Inflammatory macrophage (primary cell): ENCODE measurements at regions not wholly inside any gene's neighbourhood (a gene's known extent, or its start where the extent isn't known, plus 50 kb on each side); places are given as distances from the start of the nearest gene placed in this dataset.
"Not testable (repeated sequence)": the region's sequence is repeated elsewhere in the genome, so short reads cannot be mapped to it uniquely, and the experiment has no call there.

Source experiments
- DNase-seq, 2 donors: peaks; one replicate each; pipeline ENCODE4 v3.0.0-alpha.2; 2020 to 2022

DNA sequence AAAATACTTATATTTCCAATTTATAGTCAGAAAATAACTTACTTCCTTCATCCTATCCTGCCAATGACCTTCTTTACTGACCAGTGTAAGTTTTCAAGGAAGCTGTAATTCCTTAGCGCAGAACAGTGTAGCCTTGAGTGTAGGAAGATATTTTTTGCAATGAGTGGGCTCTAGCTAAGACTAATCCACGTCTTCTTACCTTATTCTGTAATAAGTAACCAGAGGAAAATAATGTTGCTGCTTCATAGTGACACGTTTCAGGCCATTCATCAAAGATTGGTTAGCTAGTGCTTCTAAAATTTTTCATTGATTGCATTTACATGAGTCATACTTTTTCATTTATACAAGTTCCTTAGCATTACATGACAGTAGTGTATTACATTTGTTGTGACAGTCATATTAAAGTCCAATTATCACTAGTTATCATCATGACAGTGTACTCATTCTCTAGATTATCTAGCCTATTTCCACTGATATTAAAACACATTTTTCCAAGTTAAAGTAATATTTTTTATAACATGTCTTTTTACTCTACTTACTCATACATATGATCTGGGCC lies 403.8 kb upstream of the EPHA3 start:
- no peak for DNase-seq

DNA sequence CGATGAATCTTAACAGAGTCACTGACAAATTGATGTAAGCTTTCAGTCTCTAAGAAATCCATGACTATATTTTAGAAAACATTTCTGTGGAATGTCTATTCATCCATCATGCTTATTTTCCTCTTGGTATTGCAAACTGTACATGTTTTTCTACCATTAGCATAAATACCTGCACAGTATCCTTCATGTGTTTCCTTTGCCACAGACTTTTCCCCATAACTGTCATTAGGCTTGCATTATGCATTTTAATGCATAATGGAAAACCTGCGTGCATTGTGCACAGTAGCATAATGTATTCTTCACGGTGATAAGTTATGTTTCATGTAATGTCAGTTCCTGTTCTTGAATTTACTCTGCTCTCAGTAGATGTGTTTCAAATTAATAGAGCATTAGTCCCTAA lies 403.1 kb upstream of the EPHA3 start:
- no peak for DNase-seq

DNA sequence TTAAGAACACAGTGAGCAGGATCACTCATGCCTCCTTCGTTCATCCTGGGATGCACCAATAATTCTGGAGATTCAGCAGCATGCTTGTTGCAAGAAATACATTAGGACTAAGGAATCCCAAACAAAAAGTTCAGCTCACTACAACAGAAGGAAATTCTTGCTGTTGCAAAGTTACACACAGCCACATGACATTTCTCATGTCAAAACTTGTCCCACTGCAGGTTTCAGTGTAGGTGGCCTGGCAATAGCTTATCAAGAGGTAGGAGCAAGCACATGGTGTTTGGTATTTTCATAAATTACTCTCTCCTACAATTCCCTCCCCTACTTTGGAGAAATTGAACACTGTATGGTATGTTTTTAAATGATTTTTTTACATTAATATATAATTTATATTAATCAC lies 399.6 kb upstream of the EPHA3 start:
- DNase-seq = no peak

DNA sequence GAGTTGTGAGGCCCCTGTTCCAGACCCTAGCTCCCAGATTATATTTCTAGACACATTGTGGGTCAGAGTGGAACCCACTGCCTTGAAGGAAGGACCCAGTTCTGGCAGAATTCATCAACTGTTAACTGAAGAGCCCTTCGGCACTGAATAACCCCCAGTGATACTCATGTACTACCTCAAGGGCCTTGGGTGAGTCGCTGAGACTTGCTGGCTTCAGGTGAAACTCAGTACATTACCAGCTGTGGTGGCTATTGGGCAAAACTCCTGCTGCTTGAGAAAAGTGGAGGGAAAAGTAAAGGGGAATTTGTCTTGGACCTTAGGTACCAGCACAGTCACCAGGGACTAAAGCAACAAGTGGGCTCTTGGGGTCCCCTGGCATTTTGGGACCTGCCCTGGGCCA lies 394.9 kb upstream of the EPHA3 start:
- no peak for DNase-seq

DNA sequence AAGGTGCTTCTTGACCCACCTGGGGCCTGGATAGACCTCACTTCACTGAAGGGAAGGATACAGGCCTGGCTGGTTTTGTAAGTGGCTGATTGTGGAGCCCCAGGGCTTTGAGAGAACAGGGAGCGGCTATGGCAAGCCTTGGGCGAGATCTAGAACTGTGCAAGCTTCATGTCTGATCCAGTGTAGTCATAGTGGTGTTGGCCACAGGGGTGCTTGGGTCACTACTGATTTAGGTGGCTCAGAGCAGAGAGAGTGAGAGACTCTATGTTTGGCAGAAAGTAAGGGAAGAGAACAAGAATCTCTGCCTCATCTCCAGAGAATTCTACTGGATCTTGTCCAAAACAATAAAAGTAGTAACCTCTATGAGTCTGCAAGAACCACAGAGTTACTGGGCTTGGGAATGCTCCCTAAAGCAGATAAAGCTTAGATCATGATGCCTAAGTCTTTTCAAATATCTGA lies 394.2 kb upstream of the EPHA3 start:
- no peak for DNase-seq

DNA sequence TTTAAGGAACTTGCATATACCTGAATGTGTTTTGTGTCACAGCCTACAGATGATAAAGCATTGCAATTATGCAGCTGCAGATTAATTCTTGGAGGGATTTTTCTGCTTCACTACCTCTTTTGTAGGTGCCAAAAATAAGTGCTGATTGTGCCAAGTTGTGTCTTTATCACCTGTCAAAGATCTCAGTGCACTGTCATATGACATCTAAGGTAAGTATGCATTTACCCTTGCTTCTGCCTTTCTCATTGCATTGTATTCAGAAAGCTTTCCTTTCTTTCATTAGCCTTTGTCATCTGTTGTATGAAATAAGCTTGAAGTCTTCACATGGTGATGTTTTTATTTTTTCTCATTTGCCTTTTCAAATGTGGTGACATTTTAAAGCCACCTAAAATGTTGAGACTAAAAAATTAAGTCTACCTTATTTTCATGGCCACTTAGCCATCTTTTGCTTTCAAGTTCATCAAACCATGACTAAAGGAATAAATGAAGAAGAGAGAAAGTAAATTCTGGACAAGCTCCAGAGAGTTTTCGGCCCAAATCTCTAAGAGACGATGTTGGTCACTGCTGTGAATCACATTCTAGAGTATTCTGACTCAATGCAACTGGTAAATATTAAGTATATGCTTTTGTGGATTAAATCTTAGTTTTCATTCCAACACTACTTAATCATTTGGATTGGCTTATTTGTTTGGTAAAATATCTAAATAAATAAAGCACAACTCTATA lies 381.8 kb upstream of the EPHA3 start:
- DNase-seq = no peak

DNA sequence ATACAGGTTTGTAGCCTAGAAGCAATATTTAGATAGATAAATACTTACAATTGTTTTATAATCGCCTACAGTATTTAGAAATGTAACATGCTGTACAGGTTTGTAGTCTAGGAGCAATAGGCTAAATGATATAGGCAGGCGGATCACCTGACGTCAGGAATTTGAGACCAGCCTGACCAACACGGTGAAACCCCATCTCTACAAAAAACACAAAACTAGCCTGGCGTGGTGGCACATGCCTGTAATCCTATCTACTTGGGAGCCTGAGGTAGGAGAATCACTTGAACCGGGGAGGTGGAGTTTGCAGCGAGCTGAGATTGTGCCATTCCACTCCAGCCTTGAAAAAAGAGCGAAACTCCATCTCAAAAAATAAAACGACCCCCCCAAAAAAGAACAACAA lies 375.2 kb upstream of the EPHA3 start:
- no peak for DNase-seq

DNA sequence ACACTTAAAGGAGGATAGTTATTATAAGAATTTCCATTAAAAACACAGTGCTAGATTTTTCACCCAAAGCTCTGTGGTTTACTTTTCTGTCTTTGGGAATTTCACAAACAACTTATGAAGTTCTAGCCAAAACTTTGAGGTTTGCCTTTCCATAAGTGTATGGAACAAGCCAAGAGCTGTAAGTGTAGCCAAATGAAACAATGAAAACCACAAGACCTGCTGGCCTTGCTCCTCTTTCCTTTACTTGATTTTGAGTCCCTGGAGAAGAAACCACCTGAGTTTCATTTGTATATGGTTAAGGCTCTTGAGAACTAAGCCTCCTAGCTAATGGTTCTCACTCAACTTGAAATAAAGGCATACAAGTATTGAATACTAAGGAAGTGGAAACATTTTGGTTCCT lies 365.3 kb upstream of the EPHA3 start:
- DNase-seq = no peak

DNA sequence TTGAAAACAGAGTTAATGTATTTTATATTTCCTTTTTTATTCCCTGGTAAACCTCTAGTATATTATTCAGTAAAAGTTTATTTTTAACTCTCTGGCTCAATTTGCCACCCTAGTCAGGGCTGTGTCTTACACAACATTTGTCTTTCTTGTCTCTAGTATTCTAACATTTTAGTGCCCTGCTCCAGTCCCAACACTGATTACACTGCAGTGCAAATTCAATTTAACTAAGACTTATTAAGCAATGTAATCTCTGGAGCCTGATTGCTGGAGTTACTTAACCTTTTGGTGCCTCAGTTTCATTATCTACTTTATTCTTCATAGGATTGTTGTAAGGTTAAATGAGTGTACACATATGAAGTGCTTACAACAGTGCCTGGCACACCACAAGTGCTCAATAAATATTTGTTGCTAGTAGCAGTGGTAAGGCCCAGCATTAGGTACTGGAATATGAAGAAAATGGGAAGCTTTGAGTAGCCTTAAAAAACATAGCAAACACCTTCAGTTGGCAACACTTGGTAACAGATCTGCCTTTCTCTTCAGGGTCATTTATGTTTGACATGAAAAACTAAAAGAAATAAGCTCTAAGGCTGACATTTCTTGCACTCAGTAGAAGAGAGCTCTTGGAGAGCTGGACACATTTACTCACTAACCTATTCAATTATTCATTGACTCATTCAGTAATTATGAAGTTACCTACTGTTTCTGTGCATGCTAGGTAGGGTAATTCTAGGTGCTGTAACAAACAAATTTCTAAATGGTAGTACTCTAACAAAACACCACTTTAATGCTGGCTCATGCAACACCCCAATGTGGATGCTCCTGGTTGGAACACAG lies 364.5 kb upstream of the EPHA3 start:
- no peak for DNase-seq

DNA sequence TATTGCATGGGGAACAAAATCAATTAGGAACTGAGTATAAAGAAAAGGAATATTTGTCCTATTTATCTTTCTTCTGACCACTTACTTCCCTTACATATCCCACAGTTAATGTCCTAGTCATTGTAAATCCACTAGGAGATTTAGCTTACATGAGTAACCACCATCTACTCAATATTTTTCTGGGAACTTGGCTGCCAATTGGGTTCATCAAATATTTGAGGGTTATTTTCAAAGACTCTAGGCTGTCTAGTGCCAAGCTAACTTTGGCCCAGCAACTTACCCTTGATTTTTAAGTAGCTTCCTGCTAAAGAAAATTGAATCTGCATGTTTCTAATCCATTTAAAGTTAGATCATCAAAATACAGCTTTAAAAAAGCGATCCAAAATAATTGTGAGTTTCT lies 362.5 kb upstream of the EPHA3 start:
- no peak for DNase-seq

DNA sequence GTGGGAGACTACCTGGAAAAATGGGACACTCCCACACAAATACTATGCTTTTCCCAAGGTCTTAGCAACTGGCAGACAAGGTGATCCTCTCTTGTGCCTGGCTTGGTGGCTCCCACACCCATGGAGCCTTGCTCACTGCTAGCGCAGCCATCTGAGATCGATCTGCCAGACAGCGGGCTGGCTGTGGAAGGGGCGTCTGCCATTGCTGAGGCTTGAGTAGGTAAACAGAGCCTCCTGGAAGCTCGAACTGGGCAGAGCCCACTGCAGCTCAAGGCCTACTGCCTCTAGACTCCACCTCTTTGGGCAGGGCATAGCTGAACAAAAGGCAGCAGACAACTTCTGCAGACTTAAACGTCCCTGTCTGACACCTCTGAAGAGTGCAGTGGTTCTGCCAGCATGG lies 360.3 kb upstream of the EPHA3 start:
- not testable (repeated sequence) for DNase-seq

DNA sequence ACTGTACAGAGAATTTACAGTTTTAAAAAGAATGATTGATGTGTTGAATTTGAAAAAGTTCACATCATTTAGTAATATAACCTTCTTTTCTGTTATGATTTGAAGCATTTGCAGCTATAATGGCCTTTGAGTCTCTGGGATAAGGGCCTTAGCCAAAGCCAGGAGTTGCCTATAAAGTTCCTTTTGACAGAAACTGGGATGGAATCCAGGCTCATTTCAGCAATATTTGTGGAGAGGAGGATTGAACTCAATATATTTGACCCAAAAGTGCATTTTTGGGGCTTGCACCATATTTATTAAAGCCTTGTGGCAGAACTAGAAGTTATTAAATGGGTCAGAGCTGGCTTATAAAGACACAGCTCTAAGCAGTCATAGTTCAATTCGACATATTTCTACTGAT lies 348.7 kb upstream of the EPHA3 start:
- no peak for DNase-seq

DNA sequence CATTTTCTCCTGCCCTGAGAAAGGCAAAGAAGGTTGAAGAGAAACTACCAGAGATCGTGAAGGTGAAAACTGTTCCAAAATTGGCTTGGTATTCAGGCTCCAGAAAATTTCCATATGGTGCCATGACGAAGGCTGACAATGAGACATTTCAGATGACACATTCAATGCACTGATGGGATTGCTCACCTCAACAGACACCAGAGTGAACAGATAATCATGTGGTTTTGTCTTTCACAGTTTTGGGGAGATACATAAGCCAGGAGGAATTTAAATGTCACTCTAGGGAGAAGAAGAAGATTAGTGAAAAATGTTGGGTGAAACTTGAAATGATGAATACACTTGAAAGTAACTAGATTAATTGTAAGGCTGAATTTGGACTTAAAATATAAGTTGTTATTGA lies 339.7 kb upstream of the EPHA3 start:
- DNase-seq = no peak

DNA sequence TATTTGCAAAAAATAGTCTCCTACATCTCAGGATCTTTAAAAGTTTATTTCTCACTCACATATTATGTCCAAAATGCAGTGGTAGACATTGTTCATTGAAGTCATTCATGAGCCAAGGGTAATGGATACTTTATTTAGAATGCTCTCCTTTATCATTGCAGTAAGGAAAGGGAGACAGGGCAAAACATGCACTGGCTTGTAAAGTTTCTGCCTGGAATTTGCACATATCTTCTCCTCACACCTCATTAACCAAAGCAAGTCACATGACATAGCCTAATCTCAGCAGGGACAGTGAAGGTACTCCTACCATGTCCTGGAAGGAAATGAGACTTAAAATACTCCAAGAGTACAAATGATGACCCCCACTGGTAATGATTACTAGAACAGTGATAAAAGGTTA lies 333.7 kb upstream of the EPHA3 start:
- DNase-seq = no peak

DNA sequence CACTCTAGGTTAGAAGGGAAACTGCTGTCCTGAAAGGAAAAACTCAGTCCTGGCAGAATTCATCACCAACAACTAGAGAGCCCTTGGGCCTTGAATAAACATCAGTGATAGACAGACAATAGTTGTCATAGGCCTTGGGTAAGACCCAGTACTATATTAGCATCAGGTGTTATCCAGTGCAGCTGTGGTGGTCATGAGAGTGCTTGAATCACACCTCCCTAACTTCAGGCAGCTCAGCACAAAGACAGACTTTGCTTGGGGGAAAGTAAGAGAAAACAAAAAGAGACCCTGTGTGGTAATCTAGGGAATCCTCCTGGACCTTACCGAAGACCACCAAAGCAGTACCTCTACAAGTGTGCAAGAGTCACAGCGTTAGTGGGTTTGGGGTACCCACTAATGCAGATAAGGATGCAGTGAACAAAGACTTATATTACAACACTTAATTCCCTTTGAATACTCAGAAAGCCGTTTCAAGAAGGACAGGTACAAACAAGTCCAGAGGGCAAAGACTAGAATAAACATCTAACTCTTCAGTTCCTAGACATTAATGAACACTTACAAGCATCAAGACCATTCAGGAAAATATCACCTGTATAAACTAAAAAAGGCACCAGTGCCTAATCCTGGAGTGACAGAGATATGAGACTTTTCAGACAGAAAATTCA lies 332.3 kb upstream of the EPHA3 start:
- no peak for DNase-seq

DNA sequence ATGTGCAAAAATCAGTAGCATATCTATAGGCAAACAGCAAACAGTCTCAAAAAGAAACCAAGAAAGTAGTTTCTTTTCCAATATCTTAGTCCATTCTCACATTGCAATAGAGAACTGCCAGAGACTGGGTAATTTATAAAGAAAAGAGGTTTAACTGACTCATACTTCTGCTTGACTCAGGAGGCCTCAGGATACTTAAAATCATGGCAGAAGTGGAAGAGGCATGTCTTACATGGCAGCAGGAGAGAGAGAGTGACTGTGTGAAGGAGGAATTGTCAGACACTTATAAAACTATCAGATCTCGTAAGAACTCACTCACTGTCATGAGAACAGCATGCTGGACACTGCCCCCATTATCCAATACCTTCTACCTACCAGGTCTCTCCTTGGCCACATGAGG lies 327.9 kb upstream of the EPHA3 start:
- no peak for DNase-seq

DNA sequence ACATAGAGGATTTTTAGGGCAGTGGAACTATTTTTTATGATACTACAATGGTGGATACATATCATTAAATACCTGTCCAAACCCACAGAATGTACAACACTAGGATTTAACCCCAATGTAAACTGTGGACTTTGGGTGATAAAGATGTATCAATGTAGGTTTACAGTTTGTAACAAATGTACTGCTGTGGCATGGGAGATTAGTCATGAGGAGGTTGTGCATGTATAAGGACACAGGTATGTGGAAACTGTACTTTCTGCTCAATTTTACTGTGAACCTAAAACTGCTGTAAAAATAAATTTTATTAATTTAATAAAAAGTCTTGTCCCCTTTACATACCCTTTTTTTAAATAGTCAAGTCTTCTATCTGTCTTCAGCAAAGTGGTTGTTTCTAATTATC lies 322.5 kb upstream of the EPHA3 start:
- DNase-seq = no peak

DNA sequence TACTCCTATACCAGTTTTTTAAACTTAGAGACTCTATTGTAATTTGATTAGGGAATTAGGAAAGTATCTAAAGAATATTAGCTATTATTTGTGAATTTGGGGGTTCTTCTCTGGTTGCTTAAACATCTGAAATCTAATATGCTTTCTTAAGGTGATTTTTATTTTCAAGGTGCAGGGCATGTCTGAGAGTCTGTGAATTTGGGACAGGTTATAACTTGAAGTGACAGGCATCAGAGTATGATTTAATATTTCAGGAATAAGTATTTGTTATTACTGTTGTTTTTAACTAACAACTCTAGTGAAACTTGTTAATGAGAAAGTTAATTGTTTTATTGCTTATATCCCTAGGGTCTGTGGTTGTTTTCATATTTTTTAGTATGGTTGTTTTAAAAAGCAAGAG lies 321.6 kb upstream of the EPHA3 start:
- no peak for DNase-seq

DNA sequence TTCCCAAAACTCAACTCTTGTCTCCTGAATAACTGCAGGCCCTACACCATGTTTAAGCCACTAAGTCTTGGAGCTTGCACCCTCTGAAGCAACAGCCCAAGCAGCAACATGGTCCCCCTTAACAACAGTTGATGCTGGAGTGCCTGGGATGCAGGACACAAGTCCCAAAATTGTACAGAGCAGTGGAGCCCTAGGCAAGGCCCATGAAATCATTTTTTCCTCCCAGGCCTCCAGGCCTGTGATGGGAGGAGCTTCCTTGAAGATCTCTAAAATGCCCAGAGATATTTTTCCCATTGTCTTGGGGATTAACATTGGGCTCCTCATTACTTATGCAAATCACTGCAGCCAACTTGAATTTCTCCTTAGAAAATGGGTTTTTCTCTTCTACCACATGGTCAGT lies 311.9 kb upstream of the EPHA3 start:
- no peak for DNase-seq

DNA sequence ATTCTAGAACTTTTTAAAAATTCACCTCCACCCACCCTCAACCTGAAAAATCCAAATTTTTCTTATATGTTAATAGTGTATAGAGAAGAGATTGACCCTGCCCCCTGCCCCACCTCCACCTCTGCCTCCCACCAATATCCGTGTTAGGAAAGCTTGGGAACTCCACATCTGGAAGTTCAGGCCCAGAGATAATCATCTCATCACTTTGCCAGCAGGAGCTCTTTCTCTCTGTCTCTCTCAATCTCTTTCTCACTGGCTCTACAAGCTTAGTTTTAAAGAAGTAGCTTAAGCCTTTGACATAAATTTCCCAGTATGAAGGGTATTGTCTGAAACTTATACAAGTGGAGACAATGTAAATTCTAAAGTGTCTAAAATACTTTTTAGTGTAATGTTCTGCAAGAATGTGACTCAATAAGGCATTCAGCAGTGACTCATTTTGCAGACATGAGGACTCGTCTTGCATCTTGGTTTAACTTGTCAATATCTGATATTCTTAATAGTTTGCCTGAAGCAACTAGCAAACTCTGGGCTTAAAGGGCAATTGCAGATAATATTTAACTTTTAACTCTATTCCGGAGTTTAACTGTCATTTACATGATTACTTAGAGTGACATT lies 299.8 kb upstream of the EPHA3 start:
- no peak for DNase-seq

DNA sequence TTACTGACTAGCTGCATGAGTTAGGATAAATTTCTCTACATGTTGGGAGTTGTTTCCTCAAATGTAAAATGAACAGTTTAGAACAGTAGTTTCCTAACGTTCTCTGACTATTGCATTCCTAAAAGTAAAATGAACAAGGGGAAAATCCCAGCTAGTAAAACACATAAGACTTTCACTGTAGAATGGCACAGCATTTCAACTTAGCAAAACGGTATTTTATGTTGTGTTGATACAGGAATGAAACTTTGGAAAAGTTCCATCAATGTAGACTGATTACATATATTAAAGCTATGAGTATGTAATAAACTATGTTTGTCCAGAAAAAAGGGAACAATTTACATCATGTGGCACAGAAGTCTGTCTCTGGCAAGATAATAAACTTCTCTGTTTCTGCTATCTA lies 297.4 kb upstream of the EPHA3 start:
- DNase-seq = no peak

DNA sequence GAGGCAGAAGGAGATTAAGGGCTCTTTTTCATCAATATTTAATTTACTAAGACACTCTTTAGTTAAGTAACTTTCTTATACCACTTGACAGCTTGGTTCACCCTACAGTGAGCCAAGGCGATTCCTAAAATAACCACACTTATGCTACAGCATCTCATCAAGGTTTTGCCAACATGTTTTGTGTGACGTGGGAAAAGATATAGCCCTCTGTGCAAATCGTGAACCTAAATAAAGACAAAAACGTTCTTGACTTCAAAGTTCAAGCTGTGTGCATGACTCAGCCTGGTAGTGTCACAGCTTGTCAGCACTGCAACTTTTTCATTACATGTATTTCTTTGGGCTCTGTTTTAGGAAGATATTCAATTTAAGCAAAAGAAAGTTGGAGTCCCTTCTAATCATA lies 297.0 kb upstream of the EPHA3 start:
- no peak for DNase-seq

DNA sequence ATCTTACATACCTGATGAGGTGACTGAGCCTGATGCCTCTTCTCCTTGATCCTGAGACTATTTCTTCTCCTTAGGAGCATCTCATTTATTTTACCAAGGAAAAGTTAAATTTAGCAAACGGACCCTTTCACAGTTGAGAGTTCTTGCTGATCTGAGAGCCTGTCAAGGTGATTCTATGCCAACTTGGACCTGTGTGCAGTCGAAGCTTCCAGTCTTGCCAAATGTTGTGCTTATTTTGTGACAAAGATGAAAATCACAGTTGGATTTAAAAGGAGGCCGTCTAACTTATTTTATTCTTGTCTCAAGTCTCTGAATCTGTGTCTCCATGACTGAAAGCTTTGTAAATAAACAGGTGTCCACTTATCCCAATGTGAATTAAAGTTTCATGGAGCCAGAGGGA lies 296.3 kb upstream of the EPHA3 start:
- DNase-seq = no peak
